Activated naive CD4-positive, alpha-beta T cell treated with anti-CD3 and anti-CD28 coated beads for 36 hours (primary cell): ENCODE measurements at regions not wholly inside any gene's neighbourhood (a gene's known extent, or its start where the extent isn't known, plus 50 kb on each side); places are given as distances from the start of the nearest gene placed in this dataset.

Source experiments
- CTCF ChIA-PET: fragments of 350-600 bp; sonication (Branson Sonifier 250); formaldehyde crosslinking; loops from one replicate; lab custom pipeline; 2021; ENCODE audit warnings: antibody characterized with exemption; lab: Charles Lee
- DNase-seq: peaks from one replicate; pipeline ENCODE4 v3.0.0-alpha.2; 2020
- H3K27ac Mint-ChIP-seq: one replicate; pipeline ENCODE4 v1.8.0; 2021; ENCODE audit warnings: mild to moderate bottlenecking, mixed read lengths
- H3K27me3 Mint-ChIP-seq: one replicate; pipeline ENCODE4 v1.8.0; 2021; ENCODE audit warnings: low read depth, mixed read lengths
- H3K36me3 Mint-ChIP-seq: one replicate; pipeline ENCODE4 v1.8.0; 2021; ENCODE audit warnings: low read depth, mixed read lengths
- H3K4me1 Mint-ChIP-seq: one replicate; pipeline ENCODE4 v1.8.0; 2021; ENCODE audit warnings: low read depth, mixed read lengths
- H3K4me3 Mint-ChIP-seq: one replicate; pipeline ENCODE4 v1.8.0; 2021; ENCODE audit warnings: mild to moderate bottlenecking, moderate library complexity, mixed read lengths
- H3K9me3 Mint-ChIP-seq: one replicate; pipeline ENCODE4 v1.8.0; 2021; ENCODE audit warnings: mixed read lengths
- intact Hi-C: fragments of 100-400 bp; cut with micrococcal nuclease; formaldehyde crosslinking; loops from one replicate; pipeline ENCODE4 v1.15.1; 2023

DNA sequence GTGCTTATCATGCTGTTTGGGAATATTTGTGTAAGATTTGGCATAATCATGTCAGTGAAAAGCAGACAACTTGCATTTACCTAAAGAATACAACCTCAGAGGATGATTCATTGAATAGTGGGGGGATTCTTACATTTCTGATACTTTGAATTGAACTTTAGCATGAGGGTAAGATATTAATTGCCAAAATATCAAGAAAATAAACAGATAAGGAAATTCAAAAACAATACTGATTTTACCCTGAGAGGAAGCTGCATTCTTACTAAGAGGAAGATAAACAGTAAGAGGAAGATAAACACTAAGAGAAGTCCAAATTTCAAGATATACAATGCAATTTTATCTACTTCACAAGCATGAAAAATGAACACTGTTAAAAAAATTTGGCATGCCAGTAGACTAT is 2564.3 kb upstream of the PCDH20 start:
- intact Hi-C loops = no loop called here
- DNase-seq = no peak
- H3K36me3 Mint-ChIP-seq = no peaks in the 10 kb centered on the region
- H3K4me1 Mint-ChIP-seq = no peaks in the 10 kb centered on the region
- H3K27me3 Mint-ChIP-seq = no peaks in the 10 kb centered on the region
- no peak overlapping the region for H3K4me3 Mint-ChIP-seq
- H3K9me3 Mint-ChIP-seq = no peaks in the 10 kb centered on the region
- H3K27ac Mint-ChIP-seq = no peak overlapping the region
- CTCF ChIA-PET = no interaction called here

DNA sequence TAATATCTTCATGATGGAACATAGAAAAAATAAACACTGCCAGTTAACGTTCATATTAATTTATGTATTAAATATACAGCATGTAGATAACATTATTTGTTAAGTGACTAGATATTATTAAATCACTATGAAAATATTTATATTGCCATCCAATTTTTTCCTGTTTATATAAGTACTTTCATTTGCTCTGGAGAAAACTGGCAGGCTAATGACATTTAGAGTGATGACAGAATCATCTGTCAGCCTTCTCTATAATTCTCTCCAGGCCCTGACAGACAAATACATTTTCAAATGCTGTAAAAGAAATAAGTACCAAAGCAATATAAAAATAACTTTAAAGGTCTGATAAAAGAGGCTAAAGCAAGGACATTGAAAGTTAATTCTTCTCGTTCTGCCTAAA is 2556.7 kb upstream of the PCDH20 start:
- peaks cover 10% of the 10 kb centered on the region for H3K9me3 Mint-ChIP-seq

DNA sequence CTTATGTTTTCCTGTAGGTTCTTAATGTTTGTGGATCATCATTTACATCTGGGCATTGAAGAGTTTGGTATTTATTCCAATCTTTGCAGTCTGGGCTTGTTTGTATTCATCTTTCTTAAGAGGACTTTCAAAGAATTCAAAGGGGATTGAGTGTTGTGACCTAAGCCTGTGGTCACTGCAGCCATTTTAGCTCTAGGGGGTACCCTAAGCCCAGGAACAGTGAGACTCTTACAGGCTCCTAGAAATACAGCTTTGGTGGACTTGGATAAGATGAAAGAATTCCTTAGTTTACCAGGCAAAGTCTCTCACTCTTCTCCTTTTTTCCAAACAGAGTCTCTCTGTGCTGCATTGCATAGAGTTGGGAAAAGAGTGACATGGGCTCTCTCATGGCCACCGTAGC is 2539.0 kb upstream of the PCDH20 start:
- Mint-ChIP-seq H3K9me3 (peaks cover 3% of the 10 kb centered on the region), H3K27ac (no peak overlapping the region), H3K4me1 (no peaks in the 10 kb centered on the region), H3K4me3 (no peak overlapping the region), H3K27me3 (no peaks in the 10 kb centered on the region), H3K36me3 (no peaks in the 10 kb centered on the region)
- no peak for DNase-seq
- intact Hi-C loops = no loop called here
- CTCF ChIA-PET = no interaction called here

More for the DNA sequence above, 2556.7 kb upstream of the PCDH20 start:
- Mint-ChIP-seq H3K27me3 (no peaks in the 10 kb centered on the region), H3K4me1 (no peaks in the 10 kb centered on the region), H3K27ac (no peak overlapping the region), H3K36me3 (no peaks in the 10 kb centered on the region), H3K4me3 (no peak overlapping the region)
- CTCF ChIA-PET = no interaction called here
- no peak for DNase-seq
- intact Hi-C loops = no loop called here

DNA sequence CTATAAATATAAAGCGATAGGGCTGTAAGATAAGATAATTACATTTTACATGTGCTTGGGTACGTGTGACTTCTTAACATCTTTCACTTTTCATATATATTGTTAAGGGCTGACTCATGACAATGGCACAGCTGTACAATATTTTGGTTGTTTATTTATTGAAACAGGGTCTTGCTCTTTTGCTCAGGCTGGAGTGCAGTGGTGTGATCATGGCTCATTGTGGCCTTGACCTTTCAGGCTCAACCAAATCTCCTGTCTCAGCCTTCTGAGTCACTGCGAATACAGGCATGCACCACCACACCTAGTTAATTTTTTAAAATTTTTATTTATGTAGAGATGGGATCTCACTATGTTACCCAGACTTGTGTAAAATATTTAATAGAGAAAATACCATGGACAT is 2532.4 kb upstream of the PCDH20 start:
- no peak for DNase-seq
- Mint-ChIP-seq H3K4me1 (no peaks in the 10 kb centered on the region), H3K9me3 (no peaks in the 10 kb centered on the region), H3K36me3 (no peaks in the 10 kb centered on the region), H3K27ac (no peak overlapping the region), H3K4me3 (no peak overlapping the region), H3K27me3 (no peaks in the 10 kb centered on the region)
- CTCF ChIA-PET = no interaction called here
- intact Hi-C loops = no loop called here

DNA sequence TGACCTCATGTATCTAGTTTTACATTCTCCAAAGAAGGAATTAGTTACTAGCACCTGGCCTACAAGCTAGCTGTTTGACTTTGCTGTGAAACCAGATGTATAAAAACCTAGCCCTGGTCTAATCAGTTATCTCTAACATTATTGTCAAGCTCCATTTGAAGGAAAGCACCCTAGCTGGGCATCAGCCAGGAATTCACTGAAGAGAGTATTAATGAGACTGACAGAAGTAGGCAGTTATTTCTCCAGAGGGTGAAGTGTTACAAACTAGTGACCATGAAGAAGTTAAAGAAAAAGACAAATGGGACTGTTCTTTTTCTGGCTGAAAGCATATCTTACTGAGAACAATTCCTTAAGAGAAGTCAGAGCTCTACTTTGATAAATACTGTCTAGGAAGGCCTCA is 2529.3 kb upstream of the PCDH20 start:
- intact Hi-C loops = no loop called here
- no peaks in the 10 kb centered on the region for H3K9me3 Mint-ChIP-seq
- no peaks in the 10 kb centered on the region for H3K36me3 Mint-ChIP-seq
- CTCF ChIA-PET = no interaction called here
- no peak overlapping the region for H3K27ac Mint-ChIP-seq
- DNase-seq = no peak
- no peaks in the 10 kb centered on the region for H3K4me1 Mint-ChIP-seq
- H3K27me3 Mint-ChIP-seq = no peaks in the 10 kb centered on the region
- H3K4me3 Mint-ChIP-seq = no peak overlapping the region

DNA sequence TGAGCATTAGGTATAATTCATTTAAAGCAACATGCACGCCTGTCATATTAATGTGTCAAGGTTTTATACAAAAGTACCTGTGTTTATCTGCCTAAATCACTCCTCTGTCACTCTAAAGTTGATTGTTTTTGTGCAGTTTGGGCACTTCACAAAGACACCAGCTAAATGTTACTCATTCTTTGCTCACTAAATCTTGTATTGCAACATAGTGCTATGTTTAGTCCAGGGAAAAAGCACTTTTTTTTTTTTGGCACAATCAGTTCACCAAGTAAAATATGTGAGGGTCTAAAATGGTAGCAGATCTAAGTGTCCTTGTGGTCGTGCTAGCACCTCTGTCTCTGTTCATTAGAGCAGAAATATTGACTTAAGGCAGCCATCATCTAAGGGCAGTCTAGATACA is 2526.7 kb upstream of the PCDH20 start:
- Mint-ChIP-seq H3K27me3 (no peaks in the 10 kb centered on the region), H3K4me3 (no peak overlapping the region), H3K36me3 (no peaks in the 10 kb centered on the region), H3K27ac (no peak overlapping the region), H3K9me3 (peaks cover 3% of the 10 kb centered on the region), H3K4me1 (no peaks in the 10 kb centered on the region)
- no peak for DNase-seq
- CTCF ChIA-PET = no interaction called here
- intact Hi-C loops = no loop called here

DNA sequence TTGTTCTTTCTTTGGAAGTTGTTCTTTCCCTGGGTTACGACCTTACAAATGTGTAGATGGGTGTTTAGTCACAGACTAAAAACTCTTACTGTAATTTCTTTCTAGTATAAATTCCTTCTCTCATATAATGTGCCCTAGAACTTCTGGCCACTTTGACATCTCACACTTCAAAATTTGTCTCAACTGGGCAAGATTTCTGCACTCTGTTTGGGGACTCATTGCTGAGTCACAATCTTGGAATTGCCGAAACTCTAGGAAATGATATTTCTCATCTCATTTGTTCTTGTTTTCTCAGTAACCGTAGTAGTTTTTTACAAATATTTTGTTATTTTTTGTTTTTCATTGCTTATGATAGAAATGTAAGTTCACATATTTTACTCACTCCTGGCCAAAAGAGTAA is 2523.2 kb upstream of the PCDH20 start:
- H3K36me3 Mint-ChIP-seq = no peaks in the 10 kb centered on the region
- H3K4me1 Mint-ChIP-seq = no peaks in the 10 kb centered on the region
- H3K4me3 Mint-ChIP-seq = no peak overlapping the region
- CTCF ChIA-PET = no interaction called here
- peaks cover 11% of the 10 kb centered on the region for H3K9me3 Mint-ChIP-seq
- H3K27me3 Mint-ChIP-seq = no peaks in the 10 kb centered on the region
- intact Hi-C loops = no loop called here
- H3K27ac Mint-ChIP-seq = no peak overlapping the region
- DNase-seq = no peak

DNA sequence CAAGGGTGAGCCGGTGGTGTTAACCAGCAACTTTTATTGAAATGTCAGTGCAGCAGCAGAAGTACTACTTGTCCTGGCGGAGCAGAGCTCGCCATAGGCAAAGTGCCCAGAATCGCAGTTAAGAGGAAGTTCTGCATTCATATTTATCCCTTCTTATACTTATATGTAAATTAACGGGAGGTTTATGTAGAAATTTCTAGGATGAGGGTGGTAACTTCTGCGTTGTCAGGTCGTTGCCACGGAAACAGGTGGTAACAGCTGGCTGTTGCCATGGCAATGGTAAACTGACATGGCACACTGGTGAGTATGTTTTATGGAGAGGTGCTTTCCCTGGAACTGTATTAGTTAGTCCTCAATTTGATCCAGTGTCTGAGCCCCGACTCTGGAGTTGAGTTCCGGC is 2494.9 kb upstream of the PCDH20 start:
- CTCF ChIA-PET = no interaction called here
- DNase-seq = no peak
- intact Hi-C loops = no loop called here
- no peaks in the 10 kb centered on the region for H3K36me3 Mint-ChIP-seq
- peaks cover 6% of the 10 kb centered on the region for H3K9me3 Mint-ChIP-seq
- no peak overlapping the region for H3K27ac Mint-ChIP-seq
- H3K4me3 Mint-ChIP-seq = no peak overlapping the region
- H3K27me3 Mint-ChIP-seq = no peaks in the 10 kb centered on the region
- no peaks in the 10 kb centered on the region for H3K4me1 Mint-ChIP-seq

DNA sequence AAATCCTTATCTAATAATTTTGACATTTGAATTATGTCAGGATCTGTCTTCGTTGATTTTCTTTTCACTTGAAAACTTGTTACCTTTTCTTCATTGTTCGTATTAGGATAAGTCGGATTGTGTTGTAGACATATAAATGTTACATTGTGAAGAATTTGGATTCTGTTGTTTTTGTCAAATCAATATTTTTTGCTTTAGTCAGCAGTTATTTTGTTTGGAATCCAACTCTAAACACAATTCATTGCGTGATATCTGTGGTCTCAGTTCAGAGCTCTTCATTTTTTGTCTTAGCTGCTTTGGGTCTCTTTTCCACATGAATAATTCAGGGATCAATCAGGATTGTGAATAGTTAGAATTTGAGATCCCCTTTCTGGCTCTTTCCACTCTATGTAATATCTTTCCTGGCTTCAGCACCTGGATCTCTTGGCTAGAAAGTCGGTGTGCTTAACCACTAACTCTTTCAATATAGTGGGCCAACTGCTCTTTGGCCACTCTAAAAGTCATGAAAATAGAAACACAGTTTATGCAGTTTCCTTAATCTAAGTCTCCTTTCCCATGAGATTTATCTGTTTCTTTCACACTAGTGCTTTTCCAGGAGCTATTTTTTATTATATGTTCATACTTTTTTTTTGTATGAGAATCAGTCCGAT is 2494.2 kb upstream of the PCDH20 start:
- Mint-ChIP-seq H3K27me3 (no peaks in the 10 kb centered on the region), H3K9me3 (peaks cover 5% of the 10 kb centered on the region), H3K4me1 (no peaks in the 10 kb centered on the region), H3K4me3 (no peak overlapping the region), H3K27ac (no peak overlapping the region), H3K36me3 (no peaks in the 10 kb centered on the region)
- no peak for DNase-seq
- CTCF ChIA-PET = no interaction called here
- intact Hi-C loops = no loop called here

DNA sequence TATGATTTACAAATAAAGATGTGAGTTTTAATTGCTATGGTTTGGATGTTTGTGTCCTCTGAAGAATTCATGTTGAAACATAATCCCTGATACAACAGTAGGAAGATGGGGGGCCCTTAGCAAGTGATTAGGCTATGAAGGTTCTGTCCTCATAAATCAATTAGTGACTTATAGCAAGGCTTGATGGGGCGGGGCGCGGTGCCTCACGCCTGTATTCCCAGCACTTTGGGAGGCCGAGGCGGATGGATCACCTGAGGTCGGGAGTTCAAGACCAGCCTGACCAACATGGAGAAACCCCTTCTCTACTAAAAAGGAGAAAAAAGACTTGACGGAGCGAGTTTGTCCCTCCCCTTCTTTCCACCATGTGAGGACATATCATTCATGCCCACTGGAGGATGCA is 2486.5 kb upstream of the PCDH20 start:
- intact Hi-C loops = no loop called here
- DNase-seq = no peak
- no peak overlapping the region for H3K4me3 Mint-ChIP-seq
- H3K27ac Mint-ChIP-seq = no peak overlapping the region
- H3K4me1 Mint-ChIP-seq = no peaks in the 10 kb centered on the region
- H3K36me3 Mint-ChIP-seq = no peaks in the 10 kb centered on the region
- peaks cover 3% of the 10 kb centered on the region for H3K9me3 Mint-ChIP-seq
- CTCF ChIA-PET = no interaction called here
- H3K27me3 Mint-ChIP-seq = no peaks in the 10 kb centered on the region

DNA sequence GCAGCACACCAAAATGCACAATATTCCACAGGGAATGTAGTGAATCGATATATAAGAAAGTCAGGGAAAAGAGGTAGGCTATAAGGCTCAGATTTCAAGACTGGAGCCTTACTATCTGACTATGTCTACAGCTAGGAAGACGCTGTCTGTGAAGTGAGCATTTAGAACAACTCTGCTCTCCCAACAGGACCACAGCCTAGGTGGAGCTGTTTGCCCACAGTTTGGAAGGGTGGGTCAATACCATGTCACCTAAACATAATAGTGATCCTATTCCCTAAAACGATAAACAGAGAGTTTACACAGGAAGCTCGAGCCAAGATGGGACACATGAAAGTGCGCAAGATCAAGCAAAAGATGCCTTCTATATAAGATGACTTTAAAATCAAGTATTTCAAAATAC is 2486.0 kb upstream of the PCDH20 start:
- H3K9me3 Mint-ChIP-seq = peaks cover 3% of the 10 kb centered on the region
- no peaks in the 10 kb centered on the region for H3K36me3 Mint-ChIP-seq
- intact Hi-C loops = no loop called here
- H3K27ac Mint-ChIP-seq = no peak overlapping the region
- no peak overlapping the region for H3K4me3 Mint-ChIP-seq
- DNase-seq = no peak
- no peaks in the 10 kb centered on the region for H3K4me1 Mint-ChIP-seq
- H3K27me3 Mint-ChIP-seq = no peaks in the 10 kb centered on the region
- CTCF ChIA-PET = no interaction called here

DNA sequence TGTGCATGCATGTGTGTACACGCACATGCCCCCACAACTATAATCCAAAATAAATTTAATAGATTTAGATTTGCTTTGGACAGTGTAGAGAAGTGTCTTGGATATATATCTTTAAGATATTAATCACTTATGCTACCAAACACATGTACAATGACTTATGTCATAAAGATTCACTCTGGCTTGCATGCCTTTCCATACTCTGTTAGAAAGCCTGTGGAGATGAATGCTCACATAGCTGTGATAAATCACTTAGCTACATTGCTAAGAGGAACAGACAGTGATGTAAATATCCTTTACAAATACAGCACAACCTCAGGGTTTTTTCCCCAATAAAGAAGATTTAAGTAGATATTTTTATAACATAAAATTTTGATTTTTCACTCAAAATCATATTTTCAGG is 2484.8 kb upstream of the PCDH20 start:
- H3K36me3 Mint-ChIP-seq = no peaks in the 10 kb centered on the region
- H3K27me3 Mint-ChIP-seq = no peaks in the 10 kb centered on the region
- no peaks in the 10 kb centered on the region for H3K4me1 Mint-ChIP-seq
- no peak overlapping the region for H3K27ac Mint-ChIP-seq
- no peak for DNase-seq
- no peak overlapping the region for H3K4me3 Mint-ChIP-seq
- CTCF ChIA-PET = no interaction called here
- peaks cover 5% of the 10 kb centered on the region for H3K9me3 Mint-ChIP-seq
- intact Hi-C loops = no loop called here

DNA sequence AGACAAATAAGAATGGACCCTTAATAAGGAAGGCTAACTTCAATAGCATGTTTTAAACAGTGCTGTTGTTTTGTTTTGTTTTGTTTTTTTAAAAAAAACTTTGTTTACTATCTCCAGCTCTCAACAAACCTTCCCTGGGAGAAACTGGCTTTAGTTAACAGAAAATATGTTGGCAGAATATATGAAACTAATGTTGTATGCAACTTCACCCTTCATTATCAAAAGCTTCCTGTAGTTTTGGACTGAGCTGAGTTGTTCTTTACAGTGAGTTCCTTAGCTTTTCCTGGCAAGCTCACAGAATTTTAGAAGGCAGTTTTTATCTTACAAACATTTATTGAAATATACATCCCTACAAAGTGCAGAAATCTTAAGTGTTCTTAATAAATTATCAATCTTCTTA is 2480.7 kb upstream of the PCDH20 start:
- Mint-ChIP-seq H3K4me1 (no peaks in the 10 kb centered on the region), H3K27ac (no peak overlapping the region), H3K9me3 (peaks cover 4% of the 10 kb centered on the region), H3K4me3 (no peak overlapping the region), H3K36me3 (no peaks in the 10 kb centered on the region), H3K27me3 (no peaks in the 10 kb centered on the region)
- no peak for DNase-seq
- intact Hi-C loops = no loop called here
- CTCF ChIA-PET = no interaction called here

DNA sequence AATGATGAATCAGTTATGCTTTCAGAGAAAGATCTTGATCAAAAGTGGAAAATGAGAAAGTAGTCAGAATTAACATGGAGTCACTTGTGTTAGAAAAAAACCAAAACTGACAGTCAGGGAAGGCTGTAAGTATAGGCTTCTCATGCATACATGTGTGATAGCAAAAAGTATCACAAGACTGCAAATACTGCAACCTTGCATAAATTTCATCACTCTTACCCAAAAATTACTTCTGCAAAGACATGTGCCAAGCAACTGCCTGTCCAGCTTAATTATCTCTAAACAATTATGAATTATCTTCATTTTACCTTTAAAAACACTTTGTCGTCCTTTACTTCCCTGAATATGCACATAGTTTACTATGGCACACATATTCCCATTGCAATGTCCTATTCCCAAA is 2466.4 kb upstream of the PCDH20 start:
- intact Hi-C loops = no loop called here
- no peaks in the 10 kb centered on the region for H3K4me1 Mint-ChIP-seq
- H3K27ac Mint-ChIP-seq = no peak overlapping the region
- CTCF ChIA-PET = no interaction called here
- H3K4me3 Mint-ChIP-seq = no peak overlapping the region
- no peaks in the 10 kb centered on the region for H3K27me3 Mint-ChIP-seq
- DNase-seq = no peak
- H3K36me3 Mint-ChIP-seq = no peaks in the 10 kb centered on the region
- H3K9me3 Mint-ChIP-seq = peaks cover 5% of the 10 kb centered on the region
